HL-60 (cell line): ENCODE measurements at regions not wholly inside any gene's neighbourhood (a gene's known extent, or its start where the extent isn't known, plus 50 kb on each side); places are given as distances from the start of the nearest gene placed in this dataset.

Experiments used
- POLR2AphosphoS5 ChIP-seq: IDR thresholded peaks from 2 replicates; pipeline ENCODE4 v1.6.1; 2012; ENCODE audit warnings: low read depth
- SPI1 ChIP-seq: IDR thresholded peaks from 2 replicates; pipeline ENCODE4 v1.6.1; 2012; ENCODE audit warnings: low read depth, mild to moderate bottlenecking, borderline replicate concordance

- TF ChIP-seq SPI1 (no peak), POLR2AphosphoS5 (no peak)
Measured at GRCh38 chr2:220422676-220423075, 795.2 kb downstream of the SLC4A3 start.
